Muscle of arm (tissue), 1 donor: ENCODE measurements at regions not wholly inside any gene's neighbourhood (a gene's known extent, or its start where the extent isn't known, plus 50 kb on each side); places are given as distances from the start of the nearest gene placed in this dataset.
"Not testable (repeated sequence)": the region's sequence is repeated elsewhere in the genome, so short reads cannot be mapped to it uniquely, and the experiment has no call there.

Experiments used
- DNase-seq: peaks from one replicate; pipeline ENCODE4 v3.0.0-alpha.2; 2013

DNA sequence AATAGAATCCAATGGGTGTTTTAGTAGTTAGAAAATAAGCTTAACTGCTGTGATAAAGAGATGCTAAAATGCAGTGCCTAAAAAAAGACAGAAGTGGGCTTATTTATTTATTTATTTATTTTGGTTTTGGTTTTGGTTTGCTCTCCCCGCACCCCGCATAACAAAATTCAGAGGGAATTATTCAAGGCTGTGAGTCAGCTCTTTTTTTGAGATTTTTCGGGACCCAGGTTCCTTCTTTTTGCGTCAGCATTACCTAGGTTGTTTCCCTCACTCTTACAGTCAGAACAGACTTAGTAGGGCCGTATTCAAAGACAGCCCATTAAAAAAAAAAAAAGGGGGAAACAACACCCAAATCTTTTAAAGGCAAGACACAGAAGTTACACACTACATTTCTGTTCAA, 1495.5 kb upstream of the ADGRL3 start:
- no peak for DNase-seq

DNA sequence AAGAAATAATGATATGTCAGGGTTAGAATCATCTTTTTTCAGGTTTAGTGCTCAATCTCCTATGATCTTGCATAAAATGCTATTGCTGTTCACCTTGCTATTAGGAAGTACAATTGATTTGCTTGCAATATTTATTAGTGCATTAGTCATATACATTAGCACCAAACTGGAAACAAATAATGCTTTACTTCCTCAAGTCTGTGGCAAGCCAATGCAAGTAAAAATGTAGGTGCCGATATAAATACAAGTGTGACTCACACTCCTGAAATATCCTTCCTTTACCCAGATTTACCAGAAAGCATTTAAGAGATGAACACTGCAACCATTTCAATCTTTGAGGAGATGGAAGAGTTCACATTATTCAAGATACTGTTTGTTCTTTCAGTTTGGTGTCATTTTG, 1487.7 kb upstream of the ADGRL3 start:
- no peak for DNase-seq

DNA sequence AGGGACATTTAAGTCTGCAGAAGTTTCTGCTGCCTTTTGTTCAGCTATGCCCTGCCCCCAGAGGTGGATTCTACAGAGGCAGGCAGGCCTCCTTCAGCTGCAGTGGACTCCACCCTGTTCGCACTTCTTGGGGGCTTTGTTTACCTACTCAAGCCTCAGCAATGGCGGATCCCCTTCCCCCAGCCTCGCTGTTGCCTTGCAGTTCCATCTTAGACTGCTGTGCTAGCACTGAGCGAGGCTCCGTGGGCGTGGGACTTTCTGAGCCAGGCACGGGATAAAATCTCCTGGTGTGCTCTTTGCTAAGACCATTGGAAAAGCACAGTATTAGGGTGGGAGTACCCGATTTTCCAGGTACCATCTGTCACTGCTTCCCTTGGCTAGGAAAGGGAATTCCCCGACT, 1475.8 kb upstream of the ADGRL3 start:
- not testable (repeated sequence) for DNase-seq

DNA sequence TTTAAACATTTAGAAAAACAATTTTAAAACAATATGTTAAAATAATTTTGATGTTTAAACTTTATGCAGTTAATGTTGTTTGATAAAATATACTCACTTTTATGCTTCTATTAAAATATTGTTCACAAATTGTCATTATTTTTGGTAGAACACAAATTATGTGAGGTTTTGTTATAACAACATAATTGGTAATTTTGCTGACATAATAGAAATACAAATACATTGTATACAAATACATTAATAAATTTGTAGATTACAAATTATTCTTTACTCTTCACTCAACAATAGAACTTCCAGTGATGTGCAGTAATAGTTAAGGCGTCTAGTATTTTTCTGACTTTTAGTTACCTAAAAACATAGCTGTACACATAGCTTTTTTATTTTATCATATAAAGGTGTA, 1472.4 kb upstream of the ADGRL3 start:
- DNase-seq: no peak

DNA sequence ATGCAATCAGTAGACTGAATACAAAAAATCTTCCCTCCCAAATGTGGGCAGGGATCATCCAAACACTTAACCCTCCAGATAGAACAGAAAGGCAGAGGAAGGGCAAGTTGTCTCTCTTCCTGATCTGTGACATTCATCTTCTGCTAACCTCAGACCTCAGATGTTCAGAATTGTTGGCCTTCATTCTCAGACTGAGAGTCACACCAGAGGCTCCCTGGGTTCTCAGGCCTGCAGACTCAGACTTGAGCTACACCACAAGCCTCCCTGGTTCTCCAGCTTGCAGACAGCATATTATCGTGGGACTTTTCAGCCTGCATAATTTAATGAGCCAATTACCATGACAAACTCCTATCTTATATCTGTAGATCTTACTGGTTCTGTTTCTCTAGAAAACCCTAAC, 1471.6 kb upstream of the ADGRL3 start:
- DNase-seq: no peak

DNA sequence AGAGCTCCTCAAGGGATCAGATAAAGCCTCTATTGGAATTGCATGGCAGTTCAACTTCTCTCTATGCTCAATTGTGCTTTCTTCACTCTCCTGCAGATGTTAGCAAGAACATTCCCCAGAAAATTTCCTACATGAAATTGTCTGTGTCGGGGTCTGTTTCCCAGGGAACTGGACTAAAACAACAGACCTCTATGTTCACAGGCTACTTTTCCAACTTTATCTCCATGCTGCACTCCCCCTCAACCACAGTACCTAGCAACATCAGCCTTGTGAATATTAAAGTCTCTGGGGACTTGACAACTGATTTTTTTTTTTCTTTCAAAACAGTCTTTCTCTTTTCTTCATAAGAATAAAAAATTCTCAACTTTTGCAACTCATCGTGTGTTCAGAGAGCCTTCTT, 1470.8 kb upstream of the ADGRL3 start:
- DNase-seq: no peak

DNA sequence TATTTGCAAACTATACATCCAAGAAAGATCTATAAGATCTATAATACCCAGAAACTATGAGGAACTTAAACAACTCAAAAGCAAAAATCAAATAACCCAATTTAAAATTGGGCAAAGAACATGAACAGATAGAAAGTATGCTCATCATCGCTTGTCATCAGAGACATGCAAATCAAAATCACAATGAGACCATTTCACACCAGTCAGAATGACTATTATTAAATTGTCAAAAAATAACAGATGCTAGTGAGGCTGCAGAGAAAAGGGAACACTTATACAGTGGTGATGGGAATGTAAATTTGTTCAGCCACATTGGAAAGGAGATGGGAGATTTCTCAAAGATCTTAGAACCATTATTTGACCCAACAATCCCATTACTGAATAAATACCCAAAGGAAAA, 1451.7 kb upstream of the ADGRL3 start:
- DNase-seq: no peak

DNA sequence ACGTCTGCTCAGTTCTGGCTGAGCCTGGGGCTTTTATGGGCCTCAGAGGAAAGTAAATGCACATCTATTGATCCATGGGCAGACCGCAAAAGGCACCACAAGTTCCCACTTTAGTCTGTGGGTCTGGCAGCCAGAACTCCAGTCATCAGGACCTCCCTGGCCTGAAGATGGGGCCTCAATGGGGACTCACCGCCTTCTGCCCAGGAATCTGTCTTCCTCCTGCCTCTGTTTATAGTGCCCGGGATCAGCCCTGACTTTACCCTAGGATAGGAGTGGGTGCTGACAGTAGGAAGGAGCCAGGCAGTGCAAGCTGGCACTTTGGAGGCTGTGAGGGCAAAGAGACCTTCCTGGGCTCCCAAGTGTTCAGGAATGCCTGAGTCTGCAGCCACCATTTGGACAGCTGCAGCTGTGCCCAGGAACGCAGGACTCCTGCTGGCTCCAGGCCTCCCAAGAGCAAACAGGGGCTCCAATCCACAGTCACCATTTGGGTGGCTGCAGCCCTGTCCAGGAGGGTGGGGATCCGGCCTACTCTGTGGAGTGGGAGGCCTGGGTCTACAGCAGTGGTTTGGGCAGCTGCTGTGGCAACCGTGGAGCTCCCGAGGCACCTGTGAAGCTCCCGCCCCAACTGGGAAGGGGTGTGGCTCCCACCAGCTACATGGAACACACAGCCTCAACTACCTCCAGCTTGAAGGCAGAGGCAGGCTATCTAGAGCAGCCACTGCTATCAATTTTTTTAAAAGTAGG, 1440.9 kb upstream of the ADGRL3 start:
- DNase-seq: no peak

DNA sequence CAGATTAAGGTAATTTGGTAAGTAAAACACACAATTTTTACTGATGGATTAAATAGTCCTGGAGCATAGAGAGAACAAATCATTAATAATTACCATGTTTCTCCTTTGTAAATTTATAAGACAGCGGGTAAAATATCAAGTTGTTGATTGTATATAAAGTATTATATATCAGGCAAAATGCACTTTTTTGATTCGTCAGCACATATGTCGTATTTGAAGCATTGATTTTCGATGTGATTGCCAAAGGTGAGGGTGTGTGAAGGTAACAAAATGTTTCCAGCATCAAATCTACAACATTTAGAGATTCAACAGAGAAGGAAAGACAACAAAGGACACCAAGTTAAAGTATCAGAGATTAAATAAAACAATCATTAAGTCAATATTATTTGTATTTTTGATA, 1437.8 kb upstream of the ADGRL3 start:
- no peak for DNase-seq

DNA sequence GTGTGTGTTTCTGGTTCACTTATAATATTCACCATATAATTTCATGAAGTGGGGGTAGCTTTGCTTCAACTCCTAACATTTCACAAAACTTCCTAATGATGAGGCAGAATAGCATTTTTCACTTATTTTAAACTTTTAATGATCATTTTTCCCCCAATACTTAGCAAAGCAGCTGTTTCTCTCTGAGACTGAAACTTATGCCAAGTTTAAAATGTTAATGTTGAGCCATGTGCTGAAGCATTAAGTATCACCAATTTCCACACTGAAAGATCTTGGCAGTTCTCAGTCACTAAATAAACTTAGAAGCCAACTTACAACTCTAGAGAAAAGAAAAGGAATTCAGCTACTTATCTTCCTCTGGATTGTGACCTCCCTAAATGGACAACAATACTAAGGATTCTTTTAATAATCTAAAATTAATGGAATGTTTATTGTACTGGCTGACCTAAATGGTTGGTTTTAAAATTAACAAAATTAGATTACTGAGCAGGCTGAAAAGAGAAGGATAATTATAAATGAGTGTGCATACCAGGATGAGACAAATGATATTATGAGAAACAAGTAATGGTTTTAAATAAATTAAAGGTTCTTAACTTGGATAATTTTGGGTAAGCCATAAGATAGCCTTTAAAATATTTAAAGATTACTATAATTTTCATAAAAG, 1429.4 kb upstream of the ADGRL3 start:
- DNase-seq: peak; percentile 52

DNA sequence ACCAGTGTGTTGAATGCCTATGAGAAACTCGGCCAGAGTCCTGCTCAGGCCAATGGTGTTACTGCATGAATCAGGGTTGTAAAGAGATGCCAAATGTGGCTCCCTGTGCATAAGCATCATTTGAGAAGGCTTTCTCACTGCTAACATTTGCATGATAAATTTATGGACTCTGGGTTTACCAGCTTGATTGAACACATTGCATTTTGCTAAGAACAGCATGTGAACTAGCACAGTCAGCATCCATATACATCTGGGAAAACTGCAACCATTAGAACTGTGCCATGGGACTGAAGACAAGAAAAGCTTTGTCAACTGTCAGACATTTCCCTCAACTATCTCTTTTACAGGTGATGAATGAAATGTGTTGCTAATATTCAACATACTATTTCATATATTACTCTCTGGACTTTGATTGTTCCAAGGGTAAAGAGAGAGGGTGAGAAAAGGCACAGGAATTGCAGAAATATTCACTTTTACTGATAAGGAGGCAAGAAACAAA, 1427.4 kb upstream of the ADGRL3 start:
- DNase-seq: no peak

DNA sequence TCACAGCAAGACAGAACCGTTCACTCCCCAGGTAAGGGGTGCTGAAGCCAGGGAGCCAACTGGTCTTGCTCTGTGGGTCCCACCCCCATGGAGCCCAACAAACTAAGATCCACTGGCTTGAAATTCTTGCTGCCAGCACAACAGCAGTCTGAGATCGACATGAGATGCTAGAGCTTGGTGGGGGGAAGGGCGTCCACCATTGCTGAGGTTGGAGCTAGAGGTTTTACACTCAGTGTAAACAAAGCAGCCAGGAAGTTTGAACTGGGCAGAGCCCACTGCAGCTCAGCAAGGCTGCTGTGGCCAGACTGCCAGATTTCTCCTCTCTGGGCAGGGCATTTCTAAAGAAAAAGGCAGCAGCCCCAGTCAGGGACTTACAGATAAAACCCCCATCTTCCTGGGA, 1419.9 kb upstream of the ADGRL3 start:
- DNase-seq: not testable (repeated sequence)

DNA sequence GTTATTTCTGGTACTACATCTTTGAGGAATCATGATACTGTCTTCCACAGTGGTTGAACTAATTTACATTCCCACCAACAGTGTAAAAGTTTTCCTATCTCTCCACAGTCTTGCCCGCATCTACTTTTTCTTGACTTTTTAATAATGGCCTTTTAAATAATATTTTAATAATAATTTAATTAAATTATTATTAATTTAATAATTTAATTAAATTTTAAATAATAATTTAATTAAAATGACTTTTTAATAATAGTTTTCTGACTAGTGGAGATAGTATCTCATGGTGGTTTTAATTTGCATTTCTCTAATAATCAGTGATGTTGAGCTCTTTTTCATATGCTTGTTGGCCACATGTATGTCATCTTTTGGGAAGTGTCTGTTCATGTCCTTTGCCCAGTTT, 1395.0 kb upstream of the ADGRL3 start:
- DNase-seq: no peak

DNA sequence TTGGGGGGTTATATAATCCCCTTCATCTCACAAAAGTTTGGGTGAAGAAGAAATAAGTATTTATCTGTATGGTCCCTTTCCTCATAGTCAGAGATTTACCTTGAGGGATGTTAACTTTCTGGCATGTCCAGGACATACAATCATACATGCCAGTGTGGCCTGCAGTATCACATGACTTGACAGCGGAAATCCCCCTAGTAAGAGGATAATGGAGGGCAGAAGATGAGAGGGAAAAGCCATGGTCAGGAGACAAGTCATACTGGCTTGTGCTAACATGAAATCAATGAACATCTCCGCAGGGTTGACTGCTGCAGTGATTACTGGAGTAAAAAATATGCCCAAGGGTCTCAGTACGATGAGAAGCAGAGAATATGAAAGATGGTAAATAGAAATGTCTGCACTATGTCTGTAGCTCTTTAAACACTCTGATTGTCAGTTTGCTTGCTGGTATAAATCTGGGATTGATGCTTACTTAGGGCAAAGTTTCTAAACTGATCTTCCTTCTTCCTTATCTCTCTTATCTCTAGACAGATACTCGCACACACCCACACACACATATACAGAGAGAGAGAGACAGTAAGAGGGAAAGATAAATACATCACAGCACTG, 1385.6 kb upstream of the ADGRL3 start:
- DNase-seq: no peak

DNA sequence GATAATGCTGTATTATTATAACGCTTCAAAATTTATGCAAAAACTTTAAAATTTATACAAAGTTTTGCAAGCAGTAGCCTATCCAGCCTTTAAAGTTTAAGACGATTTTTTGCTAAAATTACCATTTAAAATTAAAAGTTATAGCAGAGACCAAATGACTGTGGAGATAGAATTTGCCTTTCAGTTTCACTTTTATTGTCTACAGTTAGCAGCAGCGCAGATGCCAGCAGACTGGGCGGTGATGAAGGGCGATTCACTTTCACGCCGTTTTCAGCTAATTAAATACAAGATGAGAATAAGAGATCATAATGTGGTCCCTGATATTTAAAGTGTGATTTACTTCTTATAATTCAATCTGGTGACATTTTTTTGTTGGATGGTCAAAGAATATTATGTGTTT, 1381.5 kb upstream of the ADGRL3 start:
- DNase-seq: peak; percentile 2

DNA sequence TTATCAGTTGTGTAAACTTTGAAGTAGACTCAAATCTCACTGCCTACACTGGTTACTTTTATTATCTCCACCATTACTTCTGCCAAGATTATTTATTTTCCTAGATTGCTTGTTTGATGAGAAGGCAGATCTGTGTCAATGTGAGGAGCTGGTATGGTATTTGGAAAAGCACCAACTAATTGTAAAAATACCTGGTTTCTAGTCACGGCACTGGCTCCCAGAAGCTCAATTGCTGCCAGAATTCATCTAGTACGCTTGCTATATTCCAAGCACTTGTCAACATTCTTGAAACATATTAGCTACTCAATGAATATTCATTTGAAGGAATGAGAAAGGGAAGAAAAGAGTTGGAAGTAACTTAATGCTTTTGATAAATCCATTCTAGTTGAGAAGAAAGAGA, 1376.8 kb upstream of the ADGRL3 start:
- no peak for DNase-seq

DNA sequence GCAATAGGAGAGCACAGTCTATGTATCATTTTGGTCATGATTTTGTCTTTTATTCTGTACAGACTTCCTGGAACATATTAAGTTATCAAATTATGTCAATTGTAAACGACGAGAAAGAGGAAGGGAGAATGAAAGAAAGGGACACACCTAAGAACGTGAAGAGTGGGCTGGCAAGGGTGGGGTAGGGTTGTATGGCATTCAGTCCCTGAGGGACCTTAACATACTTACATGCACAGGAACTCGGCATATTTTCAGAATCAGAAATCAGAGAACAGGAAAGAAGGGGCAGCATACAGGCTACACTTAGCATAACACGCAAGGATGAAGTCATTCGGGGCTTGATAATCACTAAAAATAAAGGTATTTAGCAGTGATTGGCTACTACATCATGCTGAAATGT, 1375.0 kb upstream of the ADGRL3 start:
- no peak for DNase-seq

DNA sequence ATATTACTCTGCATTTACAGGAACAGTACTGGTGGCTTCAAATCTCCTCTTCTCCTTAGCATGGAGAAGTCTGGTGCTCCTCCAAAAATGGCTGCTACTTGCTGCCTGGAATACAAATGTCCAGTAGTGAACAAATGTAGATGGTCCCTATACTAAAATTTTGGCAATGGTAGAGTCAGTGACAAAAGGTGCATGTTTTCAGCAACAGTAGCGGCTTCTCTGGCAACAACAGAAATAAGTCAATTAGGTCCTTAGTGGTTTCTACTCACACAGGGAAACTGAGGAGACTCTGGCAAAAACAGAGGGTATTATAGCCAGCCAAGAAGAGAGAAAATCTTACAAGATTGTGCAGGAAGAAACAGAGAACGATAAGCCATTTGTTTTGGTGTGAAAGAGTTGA, 1368.4 kb upstream of the ADGRL3 start:
- no peak for DNase-seq

DNA sequence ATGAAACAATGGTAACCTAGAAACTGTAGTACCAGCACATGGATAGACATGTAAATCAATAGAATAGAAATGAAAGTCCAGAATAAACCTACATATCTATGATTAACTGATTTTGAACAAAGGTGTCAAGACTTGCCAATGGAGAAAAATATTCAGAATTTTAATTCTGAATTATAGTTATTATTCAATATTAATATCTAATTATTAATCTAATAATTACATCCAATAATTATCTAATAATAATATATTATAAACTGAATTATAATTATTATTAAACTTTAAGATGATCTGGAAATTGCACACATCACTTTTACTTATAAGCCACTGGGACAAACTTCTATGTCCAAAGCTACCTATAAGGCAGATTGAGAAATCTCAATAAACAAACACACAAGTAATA, 1365.2 kb upstream of the ADGRL3 start:
- no peak for DNase-seq

DNA sequence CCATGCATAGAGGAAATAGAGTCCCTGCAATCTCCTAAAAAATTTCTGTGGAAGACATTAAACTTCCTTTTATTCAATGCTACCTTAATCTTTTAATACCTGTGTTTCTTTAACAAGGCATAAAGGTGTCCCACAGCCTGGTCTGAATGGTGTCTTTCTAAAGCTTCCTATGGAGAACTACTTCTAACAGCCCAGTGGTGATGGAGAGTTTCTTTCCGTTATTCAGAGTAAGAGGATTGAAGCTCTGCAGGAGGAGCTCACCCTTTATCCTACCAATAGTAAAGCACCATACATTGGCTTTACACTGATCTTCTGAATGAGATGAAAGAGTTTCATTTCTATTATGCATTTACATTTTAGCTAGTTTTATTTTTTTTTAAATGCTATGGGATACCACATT, 1362.4 kb upstream of the ADGRL3 start:
- no peak for DNase-seq

DNA sequence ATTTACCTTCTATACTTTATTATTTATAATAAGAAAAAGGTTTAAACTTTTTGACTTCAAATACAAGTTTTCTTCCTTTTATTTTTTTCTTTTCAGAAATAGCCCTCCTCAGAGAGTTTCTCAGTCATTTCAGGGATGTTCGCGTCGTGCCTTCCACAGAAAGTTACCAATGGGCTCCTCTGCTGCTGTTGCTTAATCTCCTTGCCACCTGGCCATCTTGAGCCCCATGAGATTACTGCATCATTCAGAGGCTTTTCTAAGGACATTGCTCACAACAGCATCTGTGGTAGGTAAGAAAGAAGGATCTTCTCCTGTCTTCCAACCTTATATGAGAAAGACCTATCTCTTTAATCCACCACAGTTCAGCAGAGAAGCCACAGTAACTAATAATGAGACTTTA, 1361.9 kb upstream of the ADGRL3 start:
- no peak for DNase-seq

DNA sequence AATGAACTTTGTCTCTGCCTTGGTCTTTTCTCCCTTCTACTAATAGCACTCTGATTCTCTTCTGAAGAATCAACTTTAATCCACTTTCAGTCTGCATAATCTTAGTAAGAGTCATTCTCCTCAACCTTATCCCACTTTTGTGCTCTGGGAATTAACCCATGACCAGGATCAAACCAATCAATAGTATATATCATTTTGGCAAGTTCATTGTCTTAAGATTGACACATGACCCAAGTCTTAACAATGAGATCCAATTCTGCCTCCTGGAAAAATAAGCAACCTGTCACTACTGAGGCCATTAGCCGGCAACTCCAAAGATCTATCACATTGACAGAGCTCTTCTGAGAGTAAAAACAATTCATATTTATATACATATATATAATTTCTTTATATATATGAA, 1358.4 kb upstream of the ADGRL3 start:
- no peak for DNase-seq

DNA sequence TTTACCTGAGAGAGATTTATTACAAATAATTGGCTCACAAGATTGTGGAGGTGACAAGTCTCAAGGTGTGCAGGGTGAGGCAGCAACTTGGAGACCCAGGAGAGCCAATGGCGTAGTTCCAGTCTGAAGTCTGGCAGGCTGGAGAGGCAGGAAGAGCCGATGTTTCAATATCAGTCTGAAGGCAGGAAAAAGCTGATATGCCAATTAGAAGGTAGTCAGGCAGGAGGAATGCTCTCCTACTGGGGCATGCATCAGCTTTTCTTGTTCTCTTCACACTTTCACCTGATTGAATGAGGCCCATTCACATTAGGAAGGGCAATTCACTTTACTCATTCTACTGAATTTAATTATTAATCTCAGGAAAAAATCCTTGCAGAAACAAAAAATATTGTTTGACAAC, 1351.7 kb upstream of the ADGRL3 start:
- DNase-seq: no peak
